ENCODE measurements at regions not wholly inside any gene's neighbourhood (a gene's known extent, or its start where the extent isn't known, plus 50 kb on each side); places are given as distances from the start of the nearest gene placed in this dataset.

DNA sequence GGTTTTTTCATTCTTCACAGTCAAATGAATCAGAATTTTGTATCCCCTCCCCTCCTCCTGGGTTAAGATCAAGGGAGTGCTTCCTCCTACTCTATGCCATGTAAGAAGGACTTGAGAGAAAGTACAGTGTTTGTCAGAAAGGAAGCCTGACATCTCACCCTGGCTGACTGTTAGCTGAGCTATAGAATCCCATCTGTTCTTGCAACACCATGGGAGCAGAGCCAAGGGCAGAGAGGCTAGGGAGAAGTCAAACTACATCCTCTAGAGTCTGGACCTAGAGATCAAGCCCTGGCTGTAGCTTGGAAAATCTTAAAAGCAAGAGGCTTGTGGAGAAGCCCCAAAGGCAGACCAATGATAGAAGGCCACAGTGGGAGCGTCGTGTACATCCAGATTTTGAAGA, 145.9 kb downstream of the OLFM4 start:
- no peak overlapping the region for H3K4me3 ChIP-seq (ENCODE audit: extremely low read depth in 1 of 4, insufficient read depth in 2 of 4, low read depth in 3 of 4, low read length in 4 of 4)
- H2BK15ac ChIP-seq (ENCODE audit: low read length) = no peak overlapping the region
- no peak overlapping the region for H2AFZ ChIP-seq (ENCODE audit: low read length)
- no peak overlapping the region for H3K4ac ChIP-seq (replicated peaks; ENCODE audit: insufficient read length, low read depth, low read length)
- no peaks in the 10 kb centered on the region for H4K20me1 ChIP-seq (replicated peaks in 1 of 2; ENCODE audit: control insufficient read depth in 1 of 2, insufficient read depth in 2 of 2, low read length in 2 of 2)
- H2BK120ac ChIP-seq (replicated peaks; ENCODE audit: low read depth, low read length) = no peak overlapping the region
- no peak overlapping the region for H3K18ac ChIP-seq (ENCODE audit: extremely low read depth, low read length)
- H3K9me3 ChIP-seq (ENCODE audit: insufficient read depth in 2 of 2, low read depth in 1 of 2, low read length in 1 of 2) = no peaks in the 10 kb centered on the region
- FAIRE-seq (no peak), DNase-seq (ENCODE audit: low read depth in 1 of 2, low spot score in 2 of 2) (no peak)
- POLR2A ChIA-PET (ENCODE audit: partially characterized antibody) = no interaction called here
- CTCF ChIA-PET (ENCODE audit: partially characterized antibody) = interaction anchor here (0.8 to 2.9 kb wide), 4 partner anchors 9 to 27 kb away, joined by 3 to 17 read pairs (median 4); no protein-coding TSS in a partner anchor
- H2BK12ac ChIP-seq (ENCODE audit: low read depth, low read length) = no peak overlapping the region
- H3K79me1 ChIP-seq (ENCODE audit: low read depth, low read length) = no peaks in the 10 kb centered on the region
- no peaks in the 10 kb centered on the region for H3K27me3 ChIP-seq (replicated peaks in 1 of 4; ENCODE audit: control insufficient read depth in 3 of 4, extremely low read depth in 1 of 4, insufficient read depth in 3 of 4, low read length in 3 of 4)
- no peak overlapping the region for H3K9ac ChIP-seq (replicated peaks in 1 of 4; ENCODE audit: extremely low read depth in 1 of 4, low read depth in 3 of 4, low read length in 3 of 4)
- no peak overlapping the region for H2AK5ac ChIP-seq (ENCODE audit: low read depth, low read length)
- no peak overlapping the region for H3K4me2 ChIP-seq (ENCODE audit: insufficient read depth in 1 of 2, low read depth in 2 of 2, low read length in 2 of 2)
- H3K4me1 ChIP-seq (replicated peaks in 1 of 4; ENCODE audit: control insufficient read depth in 3 of 4, insufficient read depth in 4 of 4, low read length in 3 of 4) = no peaks in the 10 kb centered on the region
- no peaks in the 10 kb centered on the region for H3K36me3 ChIP-seq (ENCODE audit: control insufficient read depth in 2 of 4, insufficient read depth in 4 of 4, low read length in 3 of 4)
- no peak overlapping the region for H3K23ac ChIP-seq (ENCODE audit: insufficient read length)
- no peak overlapping the region for H3K27ac ChIP-seq (ENCODE audit: low read depth, low read length)
- no peak overlapping the region for H3K56ac ChIP-seq (replicated peaks; ENCODE audit: insufficient read length, low read depth, low read length)
- H3K79me2 ChIP-seq (ENCODE audit: control insufficient read depth in 1 of 2, insufficient read depth in 2 of 2, low read length in 2 of 2) = no peaks in the 10 kb centered on the region
- H4K5ac ChIP-seq (ENCODE audit: insufficient read length, low read depth, low read length) = no peak overlapping the region
- no peak overlapping the region; the same call in 1 of the 2 replicates for H4K8ac ChIP-seq (ENCODE audit: extremely low read depth, insufficient read depth, low read length)
- no peak overlapping the region for H4K91ac ChIP-seq (replicated peaks; ENCODE audit: insufficient read length, low read length)
- H2BK20ac ChIP-seq (ENCODE audit: low read length) = no peak overlapping the region
- no peak overlapping the region for H2BK5ac ChIP-seq (ENCODE audit: low read depth, low read length)
- H3K23me2 ChIP-seq (ENCODE audit: low read depth, low read length) = no peaks in the 10 kb centered on the region; the same call in 1 of the 2 replicates
- H3K14ac ChIP-seq (ENCODE audit: insufficient read length) = no peak overlapping the region
- WGBS, 2 experiments (ENCODE audit: extremely low coverage in 1 of 2, insufficient coverage in 1 of 2, insufficient read length in 1 of 2, insufficient replicate concordance in 2 of 2, low coverage in 1 of 2, low lambda C conversion rate in 2 of 2, missing lambda C conversion rate in 1 of 2) = 100% methylated on average over 2 of the region's 2 CpGs; no CpG with 5 or more reads in 1 of the 2 experiments
- TF ChIP-seq RXRA (IDR thresholded peaks at IDR 0.05; ENCODE audit: insufficient read depth, low read depth, low read length) (no peak), TBP (IDR thresholded peaks at IDR 0.05; ENCODE audit: low read depth, low read length) (no peak), GTF2F1 (IDR thresholded peaks at IDR 0.05; ENCODE audit: borderline replicate concordance, low read depth, low read length) (no peak), SP1 (IDR thresholded peaks at IDR 0.05; ENCODE audit: low read depth, low read length) (no peak), BACH1 (IDR thresholded peaks at IDR 0.05; ENCODE audit: low read length) (no peak), FOSL1 (IDR thresholded peaks at IDR 0.05; ENCODE audit: insufficient read depth, low read depth, low read length) (no peak), CTBP2 (IDR thresholded peaks at IDR 0.05; ENCODE audit: borderline replicate concordance, insufficient read depth, insufficient read length, low read length) (no peak), CBX5 (IDR thresholded peaks at IDR 0.05; ENCODE audit: low read depth, low read length) (no peak), CBX8 (IDR thresholded peaks at IDR 0.05; ENCODE audit: borderline replicate concordance, low read depth, low read length) (no peak), SRF (IDR thresholded peaks at IDR 0.05; ENCODE audit: low read depth, low read length) (no peak), JUND (IDR thresholded peaks at IDR 0.05; ENCODE audit: low read length) (no peak), RFX5 (IDR thresholded peaks at IDR 0.05; ENCODE audit: borderline replicate concordance, low read depth, low read length) (no peak)
- TF ChIP-seq, protein P1, sequence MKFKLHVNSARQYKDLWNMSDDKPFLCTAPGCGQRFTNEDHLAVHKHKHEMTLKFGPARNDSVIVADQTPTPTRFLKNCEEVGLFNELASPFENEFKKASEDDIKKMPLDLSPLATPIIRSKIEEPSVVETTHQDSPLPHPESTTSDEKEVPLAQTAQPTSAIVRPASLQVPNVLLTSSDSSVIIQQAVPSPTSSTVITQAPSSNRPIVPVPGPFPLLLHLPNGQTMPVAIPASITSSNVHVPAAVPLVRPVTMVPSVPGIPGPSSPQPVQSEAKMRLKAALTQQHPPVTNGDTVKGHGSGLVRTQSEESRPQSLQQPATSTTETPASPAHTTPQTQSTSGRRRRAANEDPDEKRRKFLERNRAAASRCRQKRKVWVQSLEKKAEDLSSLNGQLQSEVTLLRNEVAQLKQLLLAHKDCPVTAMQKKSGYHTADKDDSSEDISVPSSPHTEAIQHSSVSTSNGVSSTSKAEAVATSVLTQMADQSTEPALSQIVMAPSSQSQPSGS (IDR thresholded peaks at IDR 0.05; ENCODE audit: low read length) = no peak
- TF ChIP-seq, protein P2, sequence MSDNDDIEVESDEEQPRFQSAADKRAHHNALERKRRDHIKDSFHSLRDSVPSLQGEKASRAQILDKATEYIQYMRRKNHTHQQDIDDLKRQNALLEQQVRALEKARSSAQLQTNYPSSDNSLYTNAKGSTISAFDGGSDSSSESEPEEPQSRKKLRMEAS (IDR thresholded peaks at IDR 0.05) = no peak
